ENCODE measurements at regions not wholly inside any gene's neighbourhood (a gene's known extent, or its start where the extent isn't known, plus 50 kb on each side); places are given as distances from the start of the nearest gene placed in this dataset.

DNA sequence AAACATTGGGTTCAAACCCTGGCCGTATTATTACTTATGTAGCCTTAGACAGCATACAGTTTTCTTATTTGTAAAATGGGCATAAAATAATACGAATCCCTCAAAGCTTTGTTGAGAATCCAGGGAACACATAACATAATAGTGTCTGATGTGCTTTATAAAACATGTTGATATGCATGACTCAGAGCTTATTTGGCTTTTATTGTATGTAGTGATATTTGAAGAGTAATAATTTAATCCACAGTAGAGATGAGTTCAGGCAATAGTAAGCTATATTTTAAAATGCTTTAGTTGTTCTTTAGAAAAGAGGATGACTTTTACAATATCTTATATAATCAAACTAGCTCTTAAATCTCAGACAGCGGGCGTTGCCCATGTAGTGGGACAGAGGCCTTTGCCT, 176.4 kb downstream of the SIM1 start:
- WGBS, 4 donors, result 89 to 91% (median 89%) methylated on average over 4 of the region's 4 CpGs
- no peaks in the 10 kb centered on the region for H3K9me3 ChIP-seq
- no peak overlapping the region for H3K4me3 ChIP-seq
- DNase-seq (no peak), ATAC-seq (no peak)
- no peak for TF ChIP-seq POLR2A (IDR thresholded peaks at IDR 0.05)
- TF ChIP-seq, protein P1, sequence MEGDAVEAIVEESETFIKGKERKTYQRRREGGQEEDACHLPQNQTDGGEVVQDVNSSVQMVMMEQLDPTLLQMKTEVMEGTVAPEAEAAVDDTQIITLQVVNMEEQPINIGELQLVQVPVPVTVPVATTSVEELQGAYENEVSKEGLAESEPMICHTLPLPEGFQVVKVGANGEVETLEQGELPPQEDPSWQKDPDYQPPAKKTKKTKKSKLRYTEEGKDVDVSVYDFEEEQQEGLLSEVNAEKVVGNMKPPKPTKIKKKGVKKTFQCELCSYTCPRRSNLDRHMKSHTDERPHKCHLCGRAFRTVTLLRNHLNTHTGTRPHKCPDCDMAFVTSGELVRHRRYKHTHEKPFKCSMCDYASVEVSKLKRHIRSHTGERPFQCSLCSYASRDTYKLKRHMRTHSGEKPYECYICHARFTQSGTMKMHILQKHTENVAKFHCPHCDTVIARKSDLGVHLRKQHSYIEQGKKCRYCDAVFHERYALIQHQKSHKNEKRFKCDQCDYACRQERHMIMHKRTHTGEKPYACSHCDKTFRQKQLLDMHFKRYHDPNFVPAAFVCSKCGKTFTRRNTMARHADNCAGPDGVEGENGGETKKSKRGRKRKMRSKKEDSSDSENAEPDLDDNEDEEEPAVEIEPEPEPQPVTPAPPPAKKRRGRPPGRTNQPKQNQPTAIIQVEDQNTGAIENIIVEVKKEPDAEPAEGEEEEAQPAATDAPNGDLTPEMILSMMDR (IDR thresholded peaks at IDR 0.05), result no peak
- no peak overlapping the region for H3K27ac ChIP-seq
- no peaks in the 10 kb centered on the region for H3K36me3 ChIP-seq
- H3K27me3 ChIP-seq, result peaks cover 0 to 2% (median 0%) of the 10 kb centered on the region in 9 donors
- H3K4me1 ChIP-seq, result no peaks in the 10 kb centered on the region
- intact Hi-C loops (cut with DNase I), result no loop called here

GRCh38 chr6:100283285-100283684, 181.4 kb downstream of the SIM1 start:
- DNase-seq, result no peak
- no peak overlapping the region for H3K4me3 ChIP-seq
- intact Hi-C loops (cut with DNase I), result no loop called here
- no peak overlapping the region for H3K27ac ChIP-seq
- TF ChIP-seq, protein P1 (IDR thresholded peaks at IDR 0.05), result no peak
- TF ChIP-seq POLR2A (IDR thresholded peaks at IDR 0.05), result no peak
- no peak for ATAC-seq
- H3K27me3 ChIP-seq, result peaks cover 0 to 28% (median 0%) of the 10 kb centered on the region in 9 donors
- H3K4me1 ChIP-seq, result peaks cover 0 to 4% (median 0%) of the 10 kb centered on the region in 12 donors
- no peaks in the 10 kb centered on the region for H3K36me3 ChIP-seq
- no peaks in the 10 kb centered on the region for H3K9me3 ChIP-seq

DNA sequence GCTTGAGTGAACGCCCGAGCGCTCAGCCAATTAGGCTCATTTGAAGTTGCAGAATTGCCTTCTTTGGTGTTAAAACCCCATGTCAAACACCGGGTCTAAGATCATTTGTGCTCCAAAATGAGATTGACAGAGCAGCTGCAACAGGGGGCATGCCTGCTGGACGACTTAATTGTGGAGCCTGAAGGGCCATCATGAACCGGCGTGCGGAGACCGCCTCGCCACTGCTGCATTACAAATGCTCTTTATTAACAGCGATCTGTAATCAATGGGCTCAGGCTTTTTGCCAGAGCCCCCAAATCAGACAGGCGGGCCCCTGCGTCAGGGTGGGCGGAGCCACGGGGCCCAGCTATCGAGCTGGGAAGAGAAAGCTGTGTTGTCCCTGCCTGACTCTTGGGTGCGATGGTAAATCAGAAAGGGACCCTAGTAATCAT, 183.2 kb downstream of the SIM1 start:
- intact Hi-C loops (cut with DNase I), result no loop called here
- H3K4me3 ChIP-seq, result peak overlapping the region in 8 of 12 donors; percentile 1 to 38 (median 21)
- peaks cover 0 to 30% (median 0%) of the 10 kb centered on the region in 9 donors for H3K27me3 ChIP-seq
- no peak overlapping the region for H3K27ac ChIP-seq
- 6 to 15% (median 10%) methylated on average over 17 of the region's 17 CpGs for WGBS, 4 donors
- TF ChIP-seq POLR2A (IDR thresholded peaks at IDR 0.05), result no peak
- TF ChIP-seq, protein P1 (IDR thresholded peaks at IDR 0.05), result no peak
- peaks cover 0 to 4% (median 0%) of the 10 kb centered on the region in 12 donors for H3K4me1 ChIP-seq
- no peak for DNase-seq
- H3K9me3 ChIP-seq, result no peaks in the 10 kb centered on the region
- H3K36me3 ChIP-seq, result no peaks in the 10 kb centered on the region
- ATAC-seq, result no peak

DNA sequence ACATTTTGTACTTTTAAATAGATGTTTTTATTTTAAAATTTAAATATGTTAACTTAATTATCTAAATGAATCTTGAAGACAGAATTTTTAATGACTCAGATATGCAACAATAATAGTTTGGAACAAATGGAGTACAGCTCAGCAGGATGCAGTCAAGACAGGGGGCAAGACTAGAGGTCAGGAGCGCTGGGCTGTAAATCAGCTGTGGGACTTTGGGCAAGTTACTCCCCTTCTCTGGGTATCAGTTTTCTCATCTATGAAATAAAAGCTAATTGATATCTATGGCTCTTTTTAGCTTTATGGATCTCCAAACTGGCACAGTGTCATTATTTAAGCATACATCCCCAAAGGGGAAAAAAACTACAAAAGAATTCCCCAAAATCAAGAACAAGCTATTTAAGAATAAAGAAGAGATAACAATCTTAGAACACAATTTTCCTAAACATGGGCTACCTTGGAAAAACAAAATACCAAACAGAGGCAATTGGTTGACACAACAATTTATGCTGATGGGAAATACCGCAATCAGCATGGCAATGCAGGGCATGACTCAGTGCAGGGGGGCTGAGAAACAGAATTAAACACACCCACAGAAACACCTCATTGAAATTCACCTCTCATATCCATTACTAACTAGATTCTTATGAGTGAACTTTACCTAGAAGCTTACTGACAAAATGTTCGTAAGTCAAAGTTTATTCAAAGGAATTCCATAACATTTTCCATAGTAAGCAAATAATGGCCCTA, 188.2 kb downstream of the SIM1 start:
- DNase-seq (no peak), ATAC-seq (no peak)
- TF ChIP-seq, protein P1 (IDR thresholded peaks at IDR 0.05), result no peak
- no peak for TF ChIP-seq POLR2A (IDR thresholded peaks at IDR 0.05)
- Histone ChIP-seq H3K27me3 (peaks cover 0 to 17% (median 0%) of the 10 kb centered on the region in 9 donors), H3K4me3 (no peak overlapping the region), H3K4me1 (peaks cover 0 to 1% (median 0%) of the 10 kb centered on the region in 12 donors), H3K27ac (no peak overlapping the region), H3K36me3 (no peaks in the 10 kb centered on the region), H3K9me3 (no peaks in the 10 kb centered on the region)
- 91 to 94% (median 93%) methylated on average over 3 of the region's 3 CpGs for WGBS, 4 donors
- intact Hi-C loops (cut with DNase I), result no loop called here

Measured in heart left ventricle (tissue), 16 donors.